Astrocyte of the spinal cord (primary cell): ENCODE measurements at regions not wholly inside any gene's neighbourhood (a gene's known extent, or its start where the extent isn't known, plus 50 kb on each side); places are given as distances from the start of the nearest gene placed in this dataset.

ENCODE experiments used
- DNase-seq: peaks from one replicate; pipeline ENCODE4 v3.0.0; 2011; ENCODE audit warnings: low read depth, low spot score
- H3K4me3 ChIP-seq: 2 replicates; pipeline ENCODE4 v1.5.1; 2011; ENCODE audit warnings: low read depth, mild to moderate bottlenecking, low read length, moderate library complexity
- CTCF ChIP-seq: IDR thresholded peaks from 2 replicates; pipeline ENCODE4 v1.5.1; 2012; ENCODE audit warnings: low read depth, mild to moderate bottlenecking, low read length, inconsistent platforms
- in situ Hi-C: cut with HindIII; loops from 2 replicates; pipeline ENCODE4 v1.10.0; 2017; ENCODE audit warnings: low sequenced_read_pairs

- DNase-seq = no peak
- in situ Hi-C loops = no loop called here
- no peak for TF ChIP-seq CTCF
- no peak overlapping the region for H3K4me3 ChIP-seq
These were observed 339.5 kb upstream of the DIPK2B start for GRCh38 chrX:45540181-45540580.

GRCh38 chrX:45537936-45538335 is 337.3 kb upstream of the DIPK2B start:
- TF ChIP-seq CTCF = no peak
- in situ Hi-C loops = no loop called here
- DNase-seq = no peak
- no peak overlapping the region for H3K4me3 ChIP-seq

- H3K4me3 ChIP-seq = no peak overlapping the region
- TF ChIP-seq CTCF = no peak
- in situ Hi-C loops = no loop called here
- DNase-seq = no peak
These were observed 327.2 kb upstream of the DIPK2B start for GRCh38 chrX:45527834-45528233.

- H3K4me3 ChIP-seq = no peak overlapping the region
- DNase-seq = no peak
- TF ChIP-seq CTCF = no peak
- in situ Hi-C loops = no loop called here
These were observed 324.1 kb upstream of the DIPK2B start for GRCh38 chrX:45524805-45525204.

GRCh38 chrX:45524296-45524695 is 323.6 kb upstream of the DIPK2B start:
- H3K4me3 ChIP-seq = no peak overlapping the region
- in situ Hi-C loops = no loop called here
- peak; percentile 66 for DNase-seq
- TF ChIP-seq CTCF = no peak

GRCh38 chrX:45518552-45518951 is 317.9 kb upstream of the DIPK2B start:
- in situ Hi-C loops = no loop called here
- no peak for DNase-seq
- TF ChIP-seq CTCF = no peak
- no peak overlapping the region for H3K4me3 ChIP-seq
